H9 (cell line): ENCODE measurements at regions not wholly inside any gene's neighbourhood (a gene's known extent, or its start where the extent isn't known, plus 50 kb on each side); places are given as distances from the start of the nearest gene placed in this dataset.

Experiments used
- DNase-seq: peaks from one replicate; pipeline ENCODE4 v3.0.0-alpha.2; 2017
- H2AFZ ChIP-seq: one replicate; pipeline ENCODE4 v1.6.1; 2013; ENCODE audit warnings: mild to moderate bottlenecking, low read length, control low read depth, moderate library complexity
- H2AK5ac ChIP-seq: 2 replicates; pipeline ENCODE4 v1.6.1; 2013; ENCODE audit warnings: low read length, control low read depth, mixed read lengths; ENCODE audit not compliant: insufficient read length
- H2BK120ac ChIP-seq: one replicate; pipeline ENCODE4 v1.6.1; 2013; ENCODE audit warnings: low read depth, mild to moderate bottlenecking, low read length, control low read depth, inconsistent platforms; ENCODE audit not compliant: poor library complexity, severe bottlenecking
- H2BK12ac ChIP-seq: 2 replicates; pipeline ENCODE4 v1.6.1; 2013; ENCODE audit warnings: low read length, control low read depth, mixed read lengths, low read depth; ENCODE audit not compliant: insufficient read length
- H2BK15ac ChIP-seq: 2 replicates; pipeline ENCODE4 v1.6.1; 2013; ENCODE audit warnings: low read depth, low read length, control low read depth
- H2BK20ac ChIP-seq: one replicate; pipeline ENCODE4 v1.6.1; 2013; ENCODE audit warnings: low read depth, mild to moderate bottlenecking, low read length, control low read depth, inconsistent platforms; ENCODE audit not compliant: poor library complexity, severe bottlenecking
- H2BK5ac ChIP-seq: 2 replicates; pipeline ENCODE4 v1.6.1; 2013; ENCODE audit warnings: low read length, control low read depth, mixed read lengths; ENCODE audit not compliant: insufficient read length
- H3K14ac ChIP-seq: 2 replicates; pipeline ENCODE4 v1.6.1; 2013; ENCODE audit warnings: low read length, control low read depth; ENCODE audit not compliant: insufficient read depth
- H3K18ac ChIP-seq: 2 replicates; pipeline ENCODE4 v1.6.1; 2013; ENCODE audit warnings: low read depth, mild to moderate bottlenecking, mixed read lengths, low read length, control low read depth; ENCODE audit not compliant: insufficient read length
- H3K23ac ChIP-seq: 2 replicates; pipeline ENCODE4 v1.6.1; 2013; ENCODE audit warnings: low read length, control low read depth, mixed read lengths, low read depth; ENCODE audit not compliant: insufficient read length
- H3K23me2 ChIP-seq: 2 replicates; pipeline ENCODE4 v1.6.1; 2013; ENCODE audit warnings: low read depth, mild to moderate bottlenecking, mixed read lengths, low read length, control low read depth; ENCODE audit not compliant: insufficient read length, poor library complexity, severe bottlenecking
- H3K27ac ChIP-seq: 2 replicates; pipeline ENCODE4 v1.5.1; 2013; ENCODE audit warnings: low read length, control low read depth, mixed read lengths, low read depth; ENCODE audit not compliant: insufficient read length
- H3K27me3 ChIP-seq: 2 replicates; pipeline ENCODE4 v1.6.1; 2013; ENCODE audit warnings: low read length, control low read depth, inconsistent platforms; ENCODE audit not compliant: insufficient read depth
- H3K4ac ChIP-seq: 2 replicates; pipeline ENCODE4 v1.6.1; 2013; ENCODE audit warnings: low read depth, mild to moderate bottlenecking, control low read depth, inconsistent platforms, low read length, moderate library complexity
- H3K4me1 ChIP-seq: 2 replicates; pipeline ENCODE4 v1.6.1; 2013; ENCODE audit warnings: low read length, control low read depth, inconsistent platforms; ENCODE audit not compliant: insufficient read depth
- H3K4me2 ChIP-seq: 2 replicates; pipeline ENCODE4 v1.6.1; 2013; ENCODE audit warnings: low read length, control low read depth, mixed read lengths; ENCODE audit not compliant: insufficient read length, insufficient read depth
- H3K56ac ChIP-seq: 2 replicates; pipeline ENCODE4 v1.6.1; 2013; ENCODE audit warnings: low read depth, mild to moderate bottlenecking, mixed read lengths, low read length, control low read depth; ENCODE audit not compliant: insufficient read length
- H3K79me1 ChIP-seq: 2 replicates; pipeline ENCODE4 v1.6.1; 2013; ENCODE audit warnings: low read depth, mild to moderate bottlenecking, moderate library complexity, low read length, control low read depth, inconsistent platforms; ENCODE audit not compliant: insufficient read depth, poor library complexity, severe bottlenecking
- H3K79me2 ChIP-seq: 2 replicates; pipeline ENCODE4 v1.6.1; 2013; ENCODE audit warnings: low read length, control low read depth, inconsistent platforms; ENCODE audit not compliant: insufficient read depth
- H3K9ac ChIP-seq: 2 replicates; pipeline ENCODE4 v1.6.1; 2013; ENCODE audit warnings: low read length, control low read depth, mixed read lengths; ENCODE audit not compliant: insufficient read length; ENCODE audit errors: extremely low read depth
- H3K9me3 ChIP-seq: one replicate; pipeline ENCODE4 v1.6.1; 2013; ENCODE audit warnings: low read depth, low read length, inconsistent platforms; ENCODE audit not compliant: control insufficient read depth
- H3T11ph ChIP-seq: one replicate; pipeline ENCODE4 v1.6.1; 2013; ENCODE audit warnings: mild to moderate bottlenecking, low read length, control low read depth, inconsistent platforms
- H4K20me1 ChIP-seq: one replicate; pipeline ENCODE4 v1.6.1; 2013; ENCODE audit not compliant: control insufficient read depth, insufficient read length, insufficient read depth
- H4K5ac ChIP-seq: 2 replicates; pipeline ENCODE4 v1.6.1; 2013; ENCODE audit warnings: low read depth, mild to moderate bottlenecking, mixed read lengths, low read length, control low read depth; ENCODE audit not compliant: insufficient read length
- H4K8ac ChIP-seq: replicated peaks from 2 replicates; pipeline ENCODE4 v1.6.1; 2013; ENCODE audit warnings: low read length, control low read depth, mixed read lengths, low read depth; ENCODE audit not compliant: insufficient read length
- H4K91ac ChIP-seq: 2 replicates; pipeline ENCODE4 v1.6.1; 2013; ENCODE audit warnings: low read depth, mild to moderate bottlenecking, moderate library complexity, mixed read lengths, low read length, control low read depth; ENCODE audit not compliant: insufficient read length
- H3K27ac Mint-ChIP-seq, 3 experiments: 2 replicates in 2 of 3; 3 replicates in 1 of 3; pipeline ENCODE4 v1.8.0; 2020 to 2021; ENCODE audit warnings: mixed read lengths in 3 of 3, mild to moderate bottlenecking in 1 of 3, moderate library complexity in 1 of 3
- H3K27me3 Mint-ChIP-seq: 2 replicates; pipeline ENCODE4 v1.8.0; 2021; ENCODE audit warnings: low read depth, mild to moderate bottlenecking, moderate library complexity, mixed read lengths
- H3K36me3 Mint-ChIP-seq, 3 experiments: 2 replicates in 2 of 3; 3 replicates in 1 of 3; pipeline ENCODE4 v1.8.0; 2020 to 2021; ENCODE audit warnings: low read depth in 3 of 3, mixed read lengths in 3 of 3; ENCODE audit not compliant: insufficient read depth in 1 of 3
- H3K4me1 Mint-ChIP-seq, 2 experiments: 2 replicates each; pipeline ENCODE4 v1.8.0; 2020; ENCODE audit warnings: mixed read lengths in 2 of 2
- H3K4me3 Mint-ChIP-seq, 2 experiments: 2 replicates in 1 of 2; 3 replicates in 1 of 2; pipeline ENCODE4 v1.8.0; 2020 to 2021; ENCODE audit warnings: mild to moderate bottlenecking in 2 of 2, mixed read lengths in 2 of 2, moderate library complexity in 1 of 2
- H3K9me3 Mint-ChIP-seq, 2 experiments: 2 replicates in 1 of 2; 3 replicates in 1 of 2; pipeline ENCODE4 v1.8.0; 2020; ENCODE audit warnings: mild to moderate bottlenecking in 2 of 2, mixed read lengths in 2 of 2, moderate library complexity in 1 of 2
- CTCF ChIP-seq: fragments of 200-600 bp; sonication (generic); conservative IDR thresholded peaks from 3 replicates; pipeline ENCODE4 v1.8.0; 2021; ENCODE audit warnings: antibody characterized with exemption, mild to moderate bottlenecking
- WGBS: extraction: QIAGEN DNeasy Blood & Tissue Kit; methylation state at CpG from one replicate; pipeline ENCODE4 v1.1.7; 2013; ENCODE audit warnings: missing lambda C conversion rate, low lambda C conversion rate, mixed read lengths; ENCODE audit not compliant: insufficient read length; ENCODE audit errors: extremely low coverage; 5-methylcytosine and 5-hydroxymethylcytosine counted together

GRCh38 chr5:129246088-129246487 is 151.5 kb downstream of the ISOC1 start:
- Histone ChIP-seq H3K4me2 (no peak overlapping the region), H3K79me1 (no peaks in the 10 kb centered on the region), H3K9ac (no peak overlapping the region), H3K27me3 (no peaks in the 10 kb centered on the region), H3K4me1 (no peaks in the 10 kb centered on the region), H3K27ac (no peak overlapping the region), H2BK12ac (no peak overlapping the region), H3K79me2 (no peaks in the 10 kb centered on the region), H4K5ac (no peak overlapping the region), H3T11ph (no peak overlapping the region), H2BK15ac (no peak overlapping the region), H3K23ac (no peak overlapping the region), H3K23me2 (no peaks in the 10 kb centered on the region), H3K4ac (no peak overlapping the region), H2BK20ac (no peak overlapping the region), H3K14ac (no peak overlapping the region), H3K9me3 (no peaks in the 10 kb centered on the region), H4K20me1 (no peaks in the 10 kb centered on the region), H4K8ac (no peak overlapping the region), H2BK120ac (no peak overlapping the region), H2AK5ac (no peak overlapping the region), H2AFZ (no peak overlapping the region), H2BK5ac (no peak overlapping the region), H4K91ac (no peak overlapping the region), H3K56ac (no peak overlapping the region), H3K18ac (no peak overlapping the region)
- Mint-ChIP-seq H3K27ac (no peak overlapping the region), H3K4me1 (no peaks in the 10 kb centered on the region; a peak in 1 of 4 replicates), H3K36me3 (no peaks in the 10 kb centered on the region), H3K9me3 (no peaks in the 10 kb centered on the region), H3K27me3 (peaks cover 2% of the 10 kb centered on the region; the same call in 1 of the 2 replicates), H3K4me3 (no peak overlapping the region)
- no peak for TF ChIP-seq CTCF
- DNase-seq = no peak
- no CpG with 5 or more reads among the region's 3 CpGs for WGBS
